MM.1S (cell line): ENCODE measurements at regions not wholly inside any gene's neighbourhood (a gene's known extent, or its start where the extent isn't known, plus 50 kb on each side); places are given as distances from the start of the nearest gene placed in this dataset.

Experiments
- EZH2phosphoT487 ChIP-seq: fragments of 300-600 bp; sonication (generic); IDR thresholded peaks from 2 replicates; pipeline ENCODE4 v1.6.1; 2018; ENCODE audit warnings: antibody characterized with exemption, low read length
- TF ChIP-seq, protein P1 (sequence below): fragments of 300-600 bp; sonication (generic); IDR thresholded peaks from 2 replicates; pipeline ENCODE4 v1.5.1; 2016; ENCODE audit warnings: antibody characterized with exemption, low read length, mixed read lengths

DNA sequence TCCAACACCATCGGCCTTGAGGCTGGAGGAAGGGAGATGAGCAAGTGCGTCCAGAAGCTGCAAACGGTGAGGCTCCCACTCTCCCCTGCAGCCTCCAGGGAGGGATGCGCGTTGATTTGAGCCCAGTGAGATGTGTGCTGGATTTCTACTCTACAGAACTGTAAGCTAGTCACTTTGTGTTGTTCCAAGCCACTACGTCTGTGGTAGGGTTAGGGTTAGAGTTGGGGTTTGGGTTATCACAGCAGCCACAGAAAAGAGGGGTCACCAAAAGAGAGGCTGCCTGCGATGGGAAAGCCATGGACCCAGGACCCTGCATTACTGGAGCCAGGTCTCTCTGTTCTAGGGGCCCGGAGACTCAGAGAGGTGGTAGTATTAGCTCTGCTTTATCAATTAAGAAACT is 94.5 kb downstream of the KCNF1 start:
- TF ChIP-seq, protein P1, sequence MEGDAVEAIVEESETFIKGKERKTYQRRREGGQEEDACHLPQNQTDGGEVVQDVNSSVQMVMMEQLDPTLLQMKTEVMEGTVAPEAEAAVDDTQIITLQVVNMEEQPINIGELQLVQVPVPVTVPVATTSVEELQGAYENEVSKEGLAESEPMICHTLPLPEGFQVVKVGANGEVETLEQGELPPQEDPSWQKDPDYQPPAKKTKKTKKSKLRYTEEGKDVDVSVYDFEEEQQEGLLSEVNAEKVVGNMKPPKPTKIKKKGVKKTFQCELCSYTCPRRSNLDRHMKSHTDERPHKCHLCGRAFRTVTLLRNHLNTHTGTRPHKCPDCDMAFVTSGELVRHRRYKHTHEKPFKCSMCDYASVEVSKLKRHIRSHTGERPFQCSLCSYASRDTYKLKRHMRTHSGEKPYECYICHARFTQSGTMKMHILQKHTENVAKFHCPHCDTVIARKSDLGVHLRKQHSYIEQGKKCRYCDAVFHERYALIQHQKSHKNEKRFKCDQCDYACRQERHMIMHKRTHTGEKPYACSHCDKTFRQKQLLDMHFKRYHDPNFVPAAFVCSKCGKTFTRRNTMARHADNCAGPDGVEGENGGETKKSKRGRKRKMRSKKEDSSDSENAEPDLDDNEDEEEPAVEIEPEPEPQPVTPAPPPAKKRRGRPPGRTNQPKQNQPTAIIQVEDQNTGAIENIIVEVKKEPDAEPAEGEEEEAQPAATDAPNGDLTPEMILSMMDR, result no peak
- no peak for TF ChIP-seq EZH2phosphoT487
